ENCODE measurements at regions not wholly inside any gene's neighbourhood (a gene's known extent, or its start where the extent isn't known, plus 50 kb on each side); places are given as distances from the start of the nearest gene placed in this dataset.

- Mint-ChIP-seq H3K4me1 (ENCODE audit: low read depth) (no peaks in the 10 kb centered on the region), H3K4me3 (no peak overlapping the region), H3K27me3 (ENCODE audit: low read depth) (no peaks in the 10 kb centered on the region), H3K9me3 (no peaks in the 10 kb centered on the region), H3K36me3 (ENCODE audit: insufficient read depth) (no peaks in the 10 kb centered on the region)
- ATAC-seq = no peak
- DNase-seq = no peak
Measured at GRCh38 chr10:56298941-56299340, 62.1 kb downstream of the ZWINT start.

- H3K9me3 Mint-ChIP-seq = peaks cover 6% of the 10 kb centered on the region
- no peaks in the 10 kb centered on the region for H3K4me1 Mint-ChIP-seq (ENCODE audit: low read depth)
- ATAC-seq (no peak), DNase-seq (no peak)
- no peak overlapping the region for H3K4me3 Mint-ChIP-seq
- H3K27me3 Mint-ChIP-seq (ENCODE audit: low read depth) = no peaks in the 10 kb centered on the region
- no peaks in the 10 kb centered on the region for H3K36me3 Mint-ChIP-seq (ENCODE audit: insufficient read depth)
Measured at GRCh38 chr10:56296618-56297017, 64.4 kb downstream of the ZWINT start.

GRCh38 chr10:56288403-56288802 is 72.7 kb downstream of the ZWINT start:
- Mint-ChIP-seq H3K36me3 (ENCODE audit: insufficient read depth) (no peaks in the 10 kb centered on the region), H3K9me3 (peaks cover 6% of the 10 kb centered on the region), H3K27me3 (ENCODE audit: low read depth) (no peaks in the 10 kb centered on the region), H3K4me3 (no peak overlapping the region), H3K4me1 (ENCODE audit: low read depth) (no peaks in the 10 kb centered on the region)
- no peak for DNase-seq
- no peak for ATAC-seq

- H3K4me3 Mint-ChIP-seq = no peak overlapping the region
- no peaks in the 10 kb centered on the region for H3K27me3 Mint-ChIP-seq (ENCODE audit: low read depth)
- DNase-seq (no peak), ATAC-seq (no peak)
- H3K36me3 Mint-ChIP-seq (ENCODE audit: insufficient read depth) = no peaks in the 10 kb centered on the region
- H3K4me1 Mint-ChIP-seq (ENCODE audit: low read depth) = no peaks in the 10 kb centered on the region
- no peaks in the 10 kb centered on the region for H3K9me3 Mint-ChIP-seq
Measured at GRCh38 chr10:56286096-56286495, 75.0 kb downstream of the ZWINT start.

GRCh38 chr10:56279270-56279669 is 81.8 kb downstream of the ZWINT start:
- DNase-seq (no peak), ATAC-seq (no peak)
- Mint-ChIP-seq H3K4me1 (ENCODE audit: low read depth) (no peaks in the 10 kb centered on the region), H3K9me3 (no peaks in the 10 kb centered on the region), H3K27me3 (ENCODE audit: low read depth) (no peaks in the 10 kb centered on the region), H3K36me3 (ENCODE audit: insufficient read depth) (no peaks in the 10 kb centered on the region), H3K4me3 (no peak overlapping the region)

- Mint-ChIP-seq H3K4me3 (no peak overlapping the region), H3K36me3 (ENCODE audit: insufficient read depth) (no peaks in the 10 kb centered on the region), H3K27me3 (ENCODE audit: low read depth) (no peaks in the 10 kb centered on the region), H3K9me3 (peaks cover 4% of the 10 kb centered on the region), H3K4me1 (ENCODE audit: low read depth) (no peaks in the 10 kb centered on the region)
- DNase-seq (no peak), ATAC-seq (no peak)
Measured at GRCh38 chr10:56269181-56269580, 91.9 kb downstream of the ZWINT start.

GRCh38 chr10:56266120-56266519 is 94.9 kb downstream of the ZWINT start:
- Mint-ChIP-seq H3K9me3 (peaks cover 9% of the 10 kb centered on the region), H3K4me1 (ENCODE audit: low read depth) (no peaks in the 10 kb centered on the region), H3K27me3 (ENCODE audit: low read depth) (no peaks in the 10 kb centered on the region), H3K4me3 (no peak overlapping the region), H3K36me3 (ENCODE audit: insufficient read depth) (no peaks in the 10 kb centered on the region)
- DNase-seq (no peak), ATAC-seq (no peak)

- ATAC-seq (no peak), DNase-seq (no peak)
- H3K4me1 Mint-ChIP-seq (ENCODE audit: low read depth) = no peaks in the 10 kb centered on the region
- H3K36me3 Mint-ChIP-seq (ENCODE audit: insufficient read depth) = no peaks in the 10 kb centered on the region
- no peaks in the 10 kb centered on the region for H3K27me3 Mint-ChIP-seq (ENCODE audit: low read depth)
- H3K9me3 Mint-ChIP-seq = peaks cover 14% of the 10 kb centered on the region
- H3K4me3 Mint-ChIP-seq = no peak overlapping the region
Measured at GRCh38 chr10:56258991-56259390, 102.1 kb downstream of the ZWINT start.

- DNase-seq = no peak
- Mint-ChIP-seq H3K27me3 (ENCODE audit: low read depth) (no peaks in the 10 kb centered on the region), H3K4me1 (ENCODE audit: low read depth) (no peaks in the 10 kb centered on the region), H3K36me3 (ENCODE audit: insufficient read depth) (no peaks in the 10 kb centered on the region), H3K9me3 (peaks cover 17% of the 10 kb centered on the region), H3K4me3 (no peak overlapping the region)
- ATAC-seq = no peak
Measured at GRCh38 chr10:56258378-56258777, 102.7 kb downstream of the ZWINT start.

- no peaks in the 10 kb centered on the region for H3K36me3 Mint-ChIP-seq (ENCODE audit: insufficient read depth)
- H3K4me1 Mint-ChIP-seq (ENCODE audit: low read depth) = no peaks in the 10 kb centered on the region
- peaks cover 8% of the 10 kb centered on the region for H3K9me3 Mint-ChIP-seq
- ATAC-seq (no peak), DNase-seq (no peak)
- H3K27me3 Mint-ChIP-seq (ENCODE audit: low read depth) = no peaks in the 10 kb centered on the region
- H3K4me3 Mint-ChIP-seq = no peak overlapping the region
Measured at GRCh38 chr10:56255298-56255697, 105.8 kb downstream of the ZWINT start.

GRCh38 chr10:56240471-56240870 is 120.6 kb downstream of the ZWINT start:
- Mint-ChIP-seq H3K27me3 (ENCODE audit: low read depth) (no peaks in the 10 kb centered on the region), H3K4me3 (no peak overlapping the region), H3K9me3 (no peaks in the 10 kb centered on the region), H3K4me1 (ENCODE audit: low read depth) (no peaks in the 10 kb centered on the region), H3K36me3 (ENCODE audit: insufficient read depth) (no peaks in the 10 kb centered on the region)
- DNase-seq (no peak), ATAC-seq (no peak)

GRCh38 chr10:56231436-56231835 is 129.6 kb downstream of the ZWINT start:
- Mint-ChIP-seq H3K4me3 (no peak overlapping the region), H3K9me3 (no peaks in the 10 kb centered on the region), H3K36me3 (ENCODE audit: insufficient read depth) (no peaks in the 10 kb centered on the region), H3K4me1 (ENCODE audit: low read depth) (no peaks in the 10 kb centered on the region), H3K27me3 (ENCODE audit: low read depth) (no peaks in the 10 kb centered on the region)
- no peak for ATAC-seq
- DNase-seq = no peak

GRCh38 chr10:56222237-56222636 is 138.8 kb downstream of the ZWINT start:
- no peaks in the 10 kb centered on the region for H3K4me1 Mint-ChIP-seq (ENCODE audit: low read depth)
- DNase-seq = no peak
- no peaks in the 10 kb centered on the region for H3K27me3 Mint-ChIP-seq (ENCODE audit: low read depth)
- no peaks in the 10 kb centered on the region for H3K9me3 Mint-ChIP-seq
- no peak overlapping the region for H3K4me3 Mint-ChIP-seq
- H3K36me3 Mint-ChIP-seq (ENCODE audit: insufficient read depth) = no peaks in the 10 kb centered on the region
- ATAC-seq = no peak

GRCh38 chr10:56212951-56213350 is 148.1 kb downstream of the ZWINT start:
- ATAC-seq (no peak), DNase-seq (no peak)
- Mint-ChIP-seq H3K36me3 (ENCODE audit: insufficient read depth) (no peaks in the 10 kb centered on the region), H3K4me1 (ENCODE audit: low read depth) (no peaks in the 10 kb centered on the region), H3K27me3 (ENCODE audit: low read depth) (no peaks in the 10 kb centered on the region), H3K9me3 (peaks cover 3% of the 10 kb centered on the region), H3K4me3 (no peak overlapping the region)

GRCh38 chr10:56181607-56182006 is 179.5 kb downstream of the ZWINT start:
- ATAC-seq = no peak
- no peaks in the 10 kb centered on the region for H3K27me3 Mint-ChIP-seq (ENCODE audit: low read depth)
- peaks cover 7% of the 10 kb centered on the region for H3K9me3 Mint-ChIP-seq
- H3K4me1 Mint-ChIP-seq (ENCODE audit: low read depth) = no peaks in the 10 kb centered on the region
- DNase-seq = no peak
- no peaks in the 10 kb centered on the region for H3K36me3 Mint-ChIP-seq (ENCODE audit: insufficient read depth)
- H3K4me3 Mint-ChIP-seq = no peak overlapping the region

- Mint-ChIP-seq H3K9me3 (peaks cover 3% of the 10 kb centered on the region), H3K36me3 (ENCODE audit: insufficient read depth) (no peaks in the 10 kb centered on the region), H3K4me1 (ENCODE audit: low read depth) (no peaks in the 10 kb centered on the region), H3K4me3 (no peak overlapping the region), H3K27me3 (ENCODE audit: low read depth) (no peaks in the 10 kb centered on the region)
- DNase-seq (no peak), ATAC-seq (no peak)
Measured at GRCh38 chr10:56178210-56178609, 182.8 kb downstream of the ZWINT start.

Measured in activated T-cell treated with anti-CD3 and anti-CD28 coated beads, Interleukin-2, amount 50 U/mL, for 4 hours (primary cell).